Esophagus squamous epithelium (tissue), 5 donors: ENCODE measurements at regions not wholly inside any gene's neighbourhood (a gene's known extent, or its start where the extent isn't known, plus 50 kb on each side); places are given as distances from the start of the nearest gene placed in this dataset.
"Not testable (repeated sequence)": the region's sequence is repeated elsewhere in the genome, so short reads cannot be mapped to it uniquely, and the experiment has no call there.

Source experiments
- DNase-seq: peaks from one replicate; lab custom pipeline; 2025; lab: John Stamatoyannopoulos, UW
- H3K27ac ChIP-seq, 4 donors: fragments of 200-600 bp; sonication (generic); one replicate each; pipeline ENCODE4 v1.5.1; 2016 to 2019; ENCODE audit warnings: mild to moderate bottlenecking in 1 of 4
- H3K27me3 ChIP-seq, 4 donors: fragments of 200-600 bp; sonication (generic); 1 replicate in 3 of 4; 2 replicates in 1 of 4; pipeline versions ENCODE4 v1.5.1 to v1.6.0; 2017 to 2021; ENCODE audit warnings: antibody characterized with exemption in 1 of 4
- H3K36me3 ChIP-seq, 3 donors: fragments of 200-600 bp; sonication (generic); one replicate each; pipeline ENCODE4 v1.5.1; 2016 to 2019
- H3K4me1 ChIP-seq, 3 donors: fragments of 200-600 bp; sonication (generic); one replicate each; pipeline ENCODE4 v1.5.1; 2017 to 2019
- H3K4me3 ChIP-seq, 4 donors: fragments of 200-600 bp; sonication (generic); 1 replicate in 3 of 4; 2 replicates in 1 of 4; pipeline ENCODE4 v1.5.1; 2016 to 2019; ENCODE audit warnings: mild to moderate bottlenecking in 2 of 4, moderate library complexity in 1 of 4
- H3K9me3 ChIP-seq, 3 donors: fragments of 200-600 bp; sonication (generic); one replicate each; pipeline ENCODE4 v1.5.1; 2016 to 2019
- POLR2A ChIP-seq, 4 donors: fragments of 450-650 bp; IDR thresholded peaks; one replicate each; pipeline ENCODE4 v1.6.1; 2017; ENCODE audit warnings: antibody characterized with exemption in 4 of 4, mild to moderate bottlenecking in 4 of 4, moderate library complexity in 3 of 4
- WGBS, 2 donors: methylation state at CpG; one replicate each; pipeline ENCODE4 v1.1.5; 2018; 5-methylcytosine and 5-hydroxymethylcytosine counted together
- intact Hi-C: fragments of 100-400 bp; cut with DNase I; formaldehyde crosslinking; loops from one replicate; pipeline ENCODE4 v1.15.0; 2022
- TF ChIP-seq, protein P1 (sequence below), 6 experiments: fragments of 450-650 bp in 4 of 6; fragments of 200-600 bp in 2 of 6; sonication (generic) in 2 of 6; IDR thresholded peaks; one replicate each; pipeline ENCODE4 v1.5.1; 2016 to 2019; ENCODE audit warnings: antibody characterized with exemption in 6 of 6, mild to moderate bottlenecking in 4 of 6, moderate library complexity in 4 of 6
- donor health status: DM: yes; HTN: yes; CAD: no.

DNA sequence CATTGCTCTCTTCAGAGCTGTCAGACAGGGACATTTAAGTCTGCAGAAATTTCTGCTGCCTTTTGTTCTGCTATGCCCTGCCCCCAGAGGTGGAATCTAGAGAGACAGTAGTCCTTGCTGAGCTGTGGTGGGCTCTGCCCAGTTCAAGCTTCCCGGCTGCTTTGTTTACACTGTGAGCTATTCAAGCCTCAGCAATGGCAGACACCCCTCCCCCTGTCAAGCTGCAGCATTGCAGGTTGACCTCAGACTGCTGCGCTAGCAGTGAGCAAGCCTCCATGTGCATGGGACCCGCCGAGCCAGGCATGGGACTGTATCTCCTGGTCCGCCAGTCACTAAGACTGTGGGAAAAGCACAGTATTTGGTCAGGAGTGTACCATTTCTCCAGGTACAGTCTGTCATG lies 53.6 kb upstream of the MAPK10 start:
- intact Hi-C loops, H3K9me3 ChIP-seq, H3K27me3 ChIP-seq, H3K4me1 ChIP-seq, DNase-seq, H3K36me3 ChIP-seq, H3K4me3 ChIP-seq, H3K27ac ChIP-seq: not testable (repeated sequence)
- 71 to 90% methylated on average over 1 to 2 of the region's 5 CpGs for WGBS, 2 donors

DNA sequence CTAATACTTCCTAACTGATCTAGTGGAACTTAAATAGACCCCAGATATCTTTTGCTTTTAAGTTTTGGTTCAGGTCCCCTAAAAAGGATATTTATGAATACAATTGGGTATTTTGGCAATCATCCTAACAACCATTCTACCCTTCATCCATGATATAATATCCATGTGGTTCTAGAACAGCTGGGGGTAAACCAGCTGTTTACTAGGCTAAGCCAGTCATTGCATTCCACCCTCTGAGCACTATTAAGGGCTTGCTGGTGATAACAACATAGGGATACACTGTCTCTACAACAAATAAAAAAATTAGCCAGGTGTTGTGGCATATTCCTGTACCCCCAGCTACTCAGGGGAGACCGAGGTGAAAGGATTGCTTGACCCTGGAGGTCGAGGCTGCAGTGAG lies 54.8 kb upstream of the MAPK10 start:
- Histone ChIP-seq H3K4me3 (no peak overlapping the region), H3K36me3 (no peaks in the 10 kb centered on the region), H3K27ac (no peak overlapping the region), H3K4me1 (no peaks in the 10 kb centered on the region), H3K27me3 (no peaks in the 10 kb centered on the region), H3K9me3 (no peaks in the 10 kb centered on the region)
- WGBS, 2 donors: 80 to 81% methylated on average over 2 of the region's 2 CpGs
- TF ChIP-seq POLR2A (IDR thresholded peaks at IDR 0.05): no peak
- TF ChIP-seq, protein P1, sequence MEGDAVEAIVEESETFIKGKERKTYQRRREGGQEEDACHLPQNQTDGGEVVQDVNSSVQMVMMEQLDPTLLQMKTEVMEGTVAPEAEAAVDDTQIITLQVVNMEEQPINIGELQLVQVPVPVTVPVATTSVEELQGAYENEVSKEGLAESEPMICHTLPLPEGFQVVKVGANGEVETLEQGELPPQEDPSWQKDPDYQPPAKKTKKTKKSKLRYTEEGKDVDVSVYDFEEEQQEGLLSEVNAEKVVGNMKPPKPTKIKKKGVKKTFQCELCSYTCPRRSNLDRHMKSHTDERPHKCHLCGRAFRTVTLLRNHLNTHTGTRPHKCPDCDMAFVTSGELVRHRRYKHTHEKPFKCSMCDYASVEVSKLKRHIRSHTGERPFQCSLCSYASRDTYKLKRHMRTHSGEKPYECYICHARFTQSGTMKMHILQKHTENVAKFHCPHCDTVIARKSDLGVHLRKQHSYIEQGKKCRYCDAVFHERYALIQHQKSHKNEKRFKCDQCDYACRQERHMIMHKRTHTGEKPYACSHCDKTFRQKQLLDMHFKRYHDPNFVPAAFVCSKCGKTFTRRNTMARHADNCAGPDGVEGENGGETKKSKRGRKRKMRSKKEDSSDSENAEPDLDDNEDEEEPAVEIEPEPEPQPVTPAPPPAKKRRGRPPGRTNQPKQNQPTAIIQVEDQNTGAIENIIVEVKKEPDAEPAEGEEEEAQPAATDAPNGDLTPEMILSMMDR (IDR thresholded peaks at IDR 0.05): no peak
- no peak for DNase-seq
- intact Hi-C loops: no loop called here

DNA sequence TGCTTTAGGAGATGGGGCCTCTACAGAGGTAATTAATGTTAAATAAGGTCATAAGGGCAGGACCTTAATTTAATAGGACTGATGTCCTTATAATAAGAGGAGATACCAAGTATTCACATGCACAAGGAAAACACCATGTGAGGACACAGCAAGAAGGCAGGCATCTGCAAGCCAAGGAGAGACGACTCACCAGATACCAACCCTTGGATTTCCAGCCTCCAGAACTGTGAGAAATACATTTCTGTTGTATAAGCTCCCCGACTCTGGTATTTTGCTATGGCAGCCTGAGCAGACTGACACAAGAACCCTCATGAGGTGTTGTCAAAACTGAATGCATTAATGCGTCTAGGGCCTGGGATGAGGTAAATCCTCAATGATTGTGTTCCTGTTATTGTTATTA lies 56.2 kb upstream of the MAPK10 start:
- no peaks in the 10 kb centered on the region for H3K4me1 ChIP-seq
- intact Hi-C loops: no loop called here
- 65 to 76% methylated on average over 3 of the region's 3 CpGs for WGBS, 2 donors
- H3K9me3 ChIP-seq: no peaks in the 10 kb centered on the region
- TF ChIP-seq, protein P1 (IDR thresholded peaks at IDR 0.05): no peak
- TF ChIP-seq POLR2A (IDR thresholded peaks at IDR 0.05): no peak
- H3K27ac ChIP-seq: no peak overlapping the region
- no peaks in the 10 kb centered on the region for H3K36me3 ChIP-seq
- no peak overlapping the region for H3K4me3 ChIP-seq
- DNase-seq: no peak
- H3K27me3 ChIP-seq: no peaks in the 10 kb centered on the region

DNA sequence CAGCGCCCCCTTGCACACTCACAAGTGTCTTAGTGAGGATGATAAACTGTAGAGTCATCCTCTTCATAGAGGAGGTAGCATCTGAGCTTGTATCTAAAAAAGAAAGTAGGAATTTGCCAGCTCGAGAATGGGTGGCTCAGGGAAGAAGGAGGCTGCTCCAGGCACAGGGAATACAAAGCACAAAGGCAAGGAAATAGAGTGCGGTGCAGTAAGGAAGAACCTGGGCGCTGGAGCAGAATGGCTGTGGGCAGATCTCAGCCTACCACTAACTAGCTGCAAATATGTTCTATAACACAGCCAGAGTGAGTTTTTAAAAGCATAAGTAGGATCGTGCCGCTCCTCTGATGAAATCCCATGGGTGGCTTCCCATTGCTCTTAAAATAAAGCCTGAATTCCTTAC lies 61.6 kb upstream of the MAPK10 start:
- H3K36me3 ChIP-seq: no peaks in the 10 kb centered on the region
- no peak for DNase-seq
- H3K4me1 ChIP-seq: no peaks in the 10 kb centered on the region
- no peak for TF ChIP-seq POLR2A (IDR thresholded peaks at IDR 0.05)
- TF ChIP-seq, protein P1 (IDR thresholded peaks at IDR 0.05): no peak
- no peaks in the 10 kb centered on the region for H3K9me3 ChIP-seq
- H3K27me3 ChIP-seq: no peaks in the 10 kb centered on the region
- intact Hi-C loops: no loop called here
- no peak overlapping the region for H3K27ac ChIP-seq
- no peak overlapping the region for H3K4me3 ChIP-seq
- WGBS, 2 donors: 83 to 87% methylated on average over 6 of the region's 6 CpGs

DNA sequence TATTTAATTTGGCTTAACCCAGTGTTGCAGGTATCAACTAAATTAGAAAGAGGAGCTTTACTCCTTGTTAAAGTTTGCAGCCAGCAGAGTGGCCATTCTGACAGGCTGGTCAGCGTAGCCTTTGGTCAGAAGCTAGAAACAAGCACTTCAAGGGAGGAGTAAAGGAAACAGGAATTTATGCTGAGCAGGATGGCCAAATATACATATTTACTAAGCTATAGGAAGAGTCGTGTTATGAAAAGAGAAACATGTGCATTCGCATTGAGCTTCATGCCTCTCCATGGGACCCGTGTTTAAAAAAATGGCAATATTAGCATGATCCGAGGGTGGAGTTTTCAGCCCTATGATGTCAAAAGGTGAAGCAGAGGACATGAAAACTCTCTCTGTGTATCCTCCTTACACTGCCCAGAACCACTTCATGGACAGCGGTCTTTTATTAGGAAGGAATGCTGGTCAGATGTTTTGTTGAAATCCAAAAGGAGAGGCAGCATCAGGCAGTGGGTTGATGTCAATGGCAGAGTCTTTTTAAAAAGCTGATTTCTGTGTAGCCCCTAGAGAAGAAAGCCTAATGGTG lies 71.8 kb upstream of the MAPK10 start:
- H3K27ac ChIP-seq: no peak overlapping the region
- WGBS, 2 donors: 83 to 90% methylated on average over 6 of the region's 6 CpGs
- peaks cover 0 to 7% (median 0%) of the 10 kb centered on the region in 3 donors for H3K4me1 ChIP-seq
- no peak overlapping the region for H3K4me3 ChIP-seq
- intact Hi-C loops: no loop called here
- no peaks in the 10 kb centered on the region for H3K9me3 ChIP-seq
- TF ChIP-seq POLR2A (IDR thresholded peaks at IDR 0.05): no peak
- TF ChIP-seq, protein P1 (IDR thresholded peaks at IDR 0.05): no peak
- DNase-seq: no peak
- no peaks in the 10 kb centered on the region for H3K27me3 ChIP-seq
- H3K36me3 ChIP-seq: no peaks in the 10 kb centered on the region
